ENCODE measurements at regions not wholly inside any gene's neighbourhood (a gene's known extent, or its start where the extent isn't known, plus 50 kb on each side); places are given as distances from the start of the nearest gene placed in this dataset.

- no peak overlapping the region for H2AFZ ChIP-seq (ENCODE audit: low read length)
- no peaks in the 10 kb centered on the region for H3K9me3 ChIP-seq (ENCODE audit: insufficient read depth, low read depth, low read length)
- no peaks in the 10 kb centered on the region for H3K27me3 ChIP-seq (ENCODE audit: insufficient read depth, low read length, poor library complexity, severe bottlenecking)
- no peaks in the 10 kb centered on the region for H3K79me2 ChIP-seq (ENCODE audit: insufficient read depth, low read length)
- no peak overlapping the region for H3K9ac ChIP-seq (ENCODE audit: low read depth, low read length, poor library complexity, severe bottlenecking)
- TF ChIP-seq CTCF (conservative IDR thresholded peaks at IDR 0.05; ENCODE audit: low read length): no peak
- no peak for TF ChIP-seq EZH2phosphoT487 (IDR thresholded peaks at IDR 0.05; ENCODE audit: borderline replicate concordance)
- H3K4me2 ChIP-seq (ENCODE audit: low read depth, low read length, poor library complexity, severe bottlenecking): no peak overlapping the region
- no peaks in the 10 kb centered on the region for H4K20me1 ChIP-seq (ENCODE audit: insufficient read depth, low read length, poor library complexity, severe bottlenecking)
- no peak overlapping the region for H3K4me3 ChIP-seq (ENCODE audit: low read length, poor library complexity, severe bottlenecking)
- H3K4me1 ChIP-seq (ENCODE audit: insufficient read depth, low read length, poor library complexity, severe bottlenecking): no peaks in the 10 kb centered on the region
- H3K36me3 ChIP-seq (ENCODE audit: insufficient read depth, low read length): no peaks in the 10 kb centered on the region
- H3F3A ChIP-seq (ENCODE audit: low read depth): no peaks in the 10 kb centered on the region
- H3K9me2 ChIP-seq (replicated peaks; ENCODE audit: low read depth, low read length): no peaks in the 10 kb centered on the region
Observed at GRCh38 chr13:85241060-85241459, 558.2 kb downstream of the SLITRK6 start.

GRCh38 chr13:85236413-85236812 is 562.8 kb downstream of the SLITRK6 start:
- TF ChIP-seq CTCF (conservative IDR thresholded peaks at IDR 0.05; ENCODE audit: low read length) (no peak), EZH2phosphoT487 (IDR thresholded peaks at IDR 0.05; ENCODE audit: borderline replicate concordance) (no peak)
- Histone ChIP-seq H3K79me2 (ENCODE audit: insufficient read depth, low read length) (no peaks in the 10 kb centered on the region), H3K9me2 (replicated peaks; ENCODE audit: low read depth, low read length) (no peaks in the 10 kb centered on the region), H3K36me3 (ENCODE audit: insufficient read depth, low read length) (no peaks in the 10 kb centered on the region), H4K20me1 (ENCODE audit: insufficient read depth, low read length, poor library complexity, severe bottlenecking) (no peaks in the 10 kb centered on the region), H3K4me2 (ENCODE audit: low read depth, low read length, poor library complexity, severe bottlenecking) (no peak overlapping the region), H2AFZ (ENCODE audit: low read length) (no peak overlapping the region), H3K9me3 (ENCODE audit: insufficient read depth, low read depth, low read length) (no peaks in the 10 kb centered on the region), H3K4me1 (ENCODE audit: insufficient read depth, low read length, poor library complexity, severe bottlenecking) (no peaks in the 10 kb centered on the region), H3K4me3 (ENCODE audit: low read length, poor library complexity, severe bottlenecking) (no peak overlapping the region), H3F3A (ENCODE audit: low read depth) (no peaks in the 10 kb centered on the region), H3K9ac (ENCODE audit: low read depth, low read length, poor library complexity, severe bottlenecking) (no peak overlapping the region), H3K27me3 (ENCODE audit: insufficient read depth, low read length, poor library complexity, severe bottlenecking) (no peaks in the 10 kb centered on the region)

- no peak for TF ChIP-seq EZH2phosphoT487 (IDR thresholded peaks at IDR 0.05; ENCODE audit: borderline replicate concordance)
- TF ChIP-seq CTCF (conservative IDR thresholded peaks at IDR 0.05; ENCODE audit: low read length): no peak
- H3K27me3 ChIP-seq (ENCODE audit: insufficient read depth, low read length, poor library complexity, severe bottlenecking): no peaks in the 10 kb centered on the region
- H4K20me1 ChIP-seq (ENCODE audit: insufficient read depth, low read length, poor library complexity, severe bottlenecking): no peaks in the 10 kb centered on the region
- no peak overlapping the region for H3K9ac ChIP-seq (ENCODE audit: low read depth, low read length, poor library complexity, severe bottlenecking)
- no peaks in the 10 kb centered on the region for H3K36me3 ChIP-seq (ENCODE audit: insufficient read depth, low read length)
- no peak overlapping the region for H3K4me2 ChIP-seq (ENCODE audit: low read depth, low read length, poor library complexity, severe bottlenecking)
- H2AFZ ChIP-seq (ENCODE audit: low read length): no peak overlapping the region
- no peaks in the 10 kb centered on the region for H3K9me2 ChIP-seq (replicated peaks; ENCODE audit: low read depth, low read length)
- H3K79me2 ChIP-seq (ENCODE audit: insufficient read depth, low read length): no peaks in the 10 kb centered on the region
- H3K9me3 ChIP-seq (ENCODE audit: insufficient read depth, low read depth, low read length): no peaks in the 10 kb centered on the region
- no peak overlapping the region for H3K4me3 ChIP-seq (ENCODE audit: low read length, poor library complexity, severe bottlenecking)
- H3K4me1 ChIP-seq (ENCODE audit: insufficient read depth, low read length, poor library complexity, severe bottlenecking): no peaks in the 10 kb centered on the region
- H3F3A ChIP-seq (ENCODE audit: low read depth): no peaks in the 10 kb centered on the region
Observed at GRCh38 chr13:85230691-85231093, 568.5 kb downstream of the SLITRK6 start.
